HAP-1 (cell line): ENCODE measurements at regions not wholly inside any gene's neighbourhood (a gene's known extent, or its start where the extent isn't known, plus 50 kb on each side); places are given as distances from the start of the nearest gene placed in this dataset.
"Not testable (repeated sequence)": the region's sequence is repeated elsewhere in the genome, so short reads cannot be mapped to it uniquely, and the experiment has no call there.

Experiments used
- DNase-seq, 2 experiments: peaks; one replicate each; pipeline ENCODE4 v3.0.0-alpha.2; 2016 to 2020; ENCODE audit warnings: low spot score in 2 of 2
- H3K27me3 ChIP-seq: fragments of 250-450 bp; sonication (Bioruptor Pico); 2 replicates; pipeline ENCODE4 v1.5.1; 2020; ENCODE audit warnings: low read depth, mild to moderate bottlenecking, moderate library complexity
- H3K36me3 ChIP-seq: fragments of 250-450 bp; sonication (Bioruptor Pico); replicated peaks from 2 replicates; pipeline ENCODE4 v1.5.1; 2020; ENCODE audit warnings: mild to moderate bottlenecking
- H3K4me1 ChIP-seq: fragments of 250-450 bp; sonication (Bioruptor Pico); 2 replicates; pipeline ENCODE4 v1.5.1; 2020; ENCODE audit warnings: mild to moderate bottlenecking
- H3K4me3 ChIP-seq: fragments of 250-450 bp; sonication (Bioruptor Pico); 2 replicates; pipeline ENCODE4 v1.5.1; 2020; ENCODE audit warnings: mild to moderate bottlenecking, moderate library complexity
- H3K9me3 ChIP-seq: fragments of 250-450 bp; sonication (Bioruptor Pico); 2 replicates; pipeline ENCODE4 v1.5.1; 2020; ENCODE audit warnings: mild to moderate bottlenecking, moderate library complexity
- in situ Hi-C: fragments of 300-500 bp; cut with MboI; formaldehyde crosslinking; loops from 3 replicates; pipeline ENCODE4 v1.14.3; 2020; ENCODE audit warnings: low sequenced_read_pairs, inconsistent platforms, mixed read lengths

- no peaks in the 10 kb centered on the region for H3K36me3 ChIP-seq
- DNase-seq, result no peak
- H3K4me3 ChIP-seq, result no peak overlapping the region
- no peaks in the 10 kb centered on the region for H3K27me3 ChIP-seq
- no peaks in the 10 kb centered on the region for H3K4me1 ChIP-seq
- H3K9me3 ChIP-seq, result 0 out of 2 replicates have a peak, but pooled peaks cover 3% of the 10 kb centered on the region
- in situ Hi-C loops, result no loop called here
These were observed 198.2 kb upstream of the NDUFV2 start for GRCh38 chr18:8904316-8904715.

DNA sequence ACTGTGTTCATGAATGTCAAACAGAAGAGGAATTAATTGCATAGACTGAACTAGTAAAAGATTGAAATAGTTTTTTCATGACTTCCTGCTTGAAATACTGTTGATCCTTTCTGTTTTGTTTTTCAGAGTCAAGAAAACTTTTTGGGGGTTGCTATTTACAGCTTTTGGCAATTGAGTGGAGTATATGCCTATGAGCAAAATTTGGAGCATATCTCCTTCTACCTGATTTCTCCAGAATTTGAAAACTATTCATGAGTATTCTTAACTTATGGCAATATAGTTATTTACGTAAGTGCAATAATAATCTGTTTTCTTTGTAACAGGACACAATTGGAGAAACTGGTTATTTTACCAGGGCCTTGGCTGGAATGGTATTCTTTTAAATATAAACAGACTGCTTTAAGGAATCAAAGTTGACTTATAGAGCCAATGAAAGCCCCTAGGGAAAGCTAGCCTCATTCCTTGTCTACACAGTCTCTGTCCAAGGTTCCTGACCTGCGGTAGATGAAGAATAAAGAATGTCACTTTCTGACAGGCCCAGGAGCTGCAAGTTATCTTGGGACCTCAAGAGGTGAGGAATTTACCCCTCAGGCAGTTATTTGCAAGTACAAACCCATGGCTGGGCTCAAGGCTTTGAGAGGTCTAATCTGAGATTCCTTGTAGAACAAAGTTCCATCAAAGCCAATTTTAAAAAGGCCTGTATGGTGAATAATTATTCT lies 193.5 kb upstream of the NDUFV2 start:
- Histone ChIP-seq H3K36me3 (no peaks in the 10 kb centered on the region), H3K9me3 (no peaks in the 10 kb centered on the region), H3K4me1 (no peaks in the 10 kb centered on the region), H3K4me3 (no peak overlapping the region), H3K27me3 (no peaks in the 10 kb centered on the region)
- DNase-seq, result no peak
- in situ Hi-C loops, result no loop called here

GRCh38 chr18:8910186-8910822 lies 192.2 kb upstream of the NDUFV2 start:
- in situ Hi-C loops, result no loop called here
- Histone ChIP-seq H3K27me3 (no peaks in the 10 kb centered on the region), H3K9me3 (no peaks in the 10 kb centered on the region), H3K36me3 (no peaks in the 10 kb centered on the region), H3K4me1 (no peaks in the 10 kb centered on the region), H3K4me3 (no peak overlapping the region)
- no peak for DNase-seq

DNA sequence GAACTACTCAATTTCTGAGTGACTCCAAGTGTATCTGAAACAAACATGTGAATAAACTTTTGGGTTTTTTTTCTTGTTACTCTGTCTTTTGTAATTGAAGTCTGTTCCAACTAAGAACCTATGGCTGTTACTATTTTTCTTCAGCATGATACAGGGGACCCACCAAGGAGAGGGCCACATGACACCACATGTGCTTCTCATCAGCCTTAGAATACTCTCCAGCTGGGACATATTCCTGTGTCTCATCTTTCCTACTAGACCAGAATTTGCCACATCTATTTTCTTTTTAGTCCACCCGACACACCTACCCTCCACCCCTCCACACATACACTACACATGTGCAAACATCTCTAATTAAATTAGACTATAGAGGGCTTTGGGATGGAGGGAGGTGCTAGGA lies 191.7 kb upstream of the NDUFV2 start:
- in situ Hi-C loops, result no loop called here
- no peak for DNase-seq
- H3K9me3 ChIP-seq, result no peaks in the 10 kb centered on the region
- H3K4me1 ChIP-seq, result no peaks in the 10 kb centered on the region
- H3K36me3 ChIP-seq, result no peaks in the 10 kb centered on the region
- H3K27me3 ChIP-seq, result no peaks in the 10 kb centered on the region
- H3K4me3 ChIP-seq, result no peak overlapping the region

GRCh38 chr18:8911408-8912340 lies 190.8 kb upstream of the NDUFV2 start:
- Histone ChIP-seq H3K36me3 (no peaks in the 10 kb centered on the region), H3K27me3 (no peaks in the 10 kb centered on the region), H3K9me3 (no peaks in the 10 kb centered on the region), H3K4me3 (no peak overlapping the region), H3K4me1 (no peaks in the 10 kb centered on the region)
- no peak for DNase-seq
- in situ Hi-C loops, result no loop called here

- H3K4me3 ChIP-seq, result no peak overlapping the region
- in situ Hi-C loops, result no loop called here
- no peak for DNase-seq
- H3K27me3 ChIP-seq, result no peaks in the 10 kb centered on the region
- no peaks in the 10 kb centered on the region for H3K9me3 ChIP-seq
- no peaks in the 10 kb centered on the region for H3K36me3 ChIP-seq
- no peaks in the 10 kb centered on the region for H3K4me1 ChIP-seq
These were observed 189.9 kb upstream of the NDUFV2 start for GRCh38 chr18:8912348-8913326.

- DNase-seq, H3K9me3 ChIP-seq, H3K27me3 ChIP-seq, in situ Hi-C loops, H3K4me3 ChIP-seq, H3K4me1 ChIP-seq, H3K36me3 ChIP-seq: not testable (repeated sequence)
These were observed 188.7 kb upstream of the NDUFV2 start for GRCh38 chr18:8913606-8914403.

- H3K36me3 ChIP-seq, H3K9me3 ChIP-seq, in situ Hi-C loops, H3K27me3 ChIP-seq, H3K4me1 ChIP-seq, H3K4me3 ChIP-seq, DNase-seq: not testable (repeated sequence)
These were observed 187.9 kb upstream of the NDUFV2 start for GRCh38 chr18:8914404-8915264.

DNA sequence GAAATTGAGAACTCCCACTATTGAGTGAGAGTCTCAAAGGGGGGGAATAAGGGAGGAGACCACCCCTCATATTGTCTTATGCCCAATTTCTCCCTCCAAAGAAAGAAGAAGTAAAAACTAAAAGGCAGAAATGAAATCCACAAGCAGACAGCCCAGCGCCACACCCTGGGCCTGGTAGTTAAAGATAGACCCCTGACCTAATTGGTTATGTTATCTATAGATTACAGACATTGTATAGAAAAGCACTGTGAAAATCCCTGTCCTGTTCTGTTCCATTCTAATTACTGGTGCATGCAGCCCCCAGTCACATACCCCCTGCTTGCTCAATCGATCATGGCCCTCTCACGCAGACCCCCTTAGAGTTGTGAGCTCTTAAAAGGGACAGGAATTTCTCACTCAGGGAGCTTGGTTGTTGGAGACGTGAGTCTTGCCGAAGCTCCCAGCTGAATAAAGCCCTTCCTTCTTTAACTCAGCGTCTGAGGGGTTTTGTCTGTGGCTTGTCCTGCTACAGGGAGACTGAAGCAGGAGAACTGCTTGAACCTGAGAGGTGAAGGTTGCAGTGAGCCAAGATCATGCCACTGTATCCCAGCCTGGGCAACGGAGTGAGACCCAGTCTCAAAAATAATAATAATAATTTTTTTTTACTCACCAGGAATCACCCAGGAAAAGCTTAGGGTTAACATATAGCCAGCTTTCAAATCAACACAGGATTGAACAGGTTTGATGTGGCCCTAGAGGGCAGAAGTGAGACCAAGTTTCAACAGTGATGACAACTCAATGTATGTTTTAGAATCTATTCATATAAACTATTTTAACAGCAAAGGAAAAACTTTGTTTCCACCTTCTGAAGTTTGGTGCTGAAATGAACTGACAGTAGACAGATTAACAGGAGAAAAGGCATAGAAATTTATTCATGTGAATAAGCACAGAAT lies 181.4 kb upstream of the NDUFV2 start:
- DNase-seq, H3K4me3 ChIP-seq, in situ Hi-C loops, H3K4me1 ChIP-seq, H3K27me3 ChIP-seq, H3K36me3 ChIP-seq, H3K9me3 ChIP-seq: not testable (repeated sequence)

- no peak for DNase-seq
- Histone ChIP-seq H3K27me3 (no peaks in the 10 kb centered on the region), H3K9me3 (peaks cover 6% of the 10 kb centered on the region), H3K36me3 (no peaks in the 10 kb centered on the region), H3K4me1 (no peaks in the 10 kb centered on the region), H3K4me3 (no peak overlapping the region)
- in situ Hi-C loops, result no loop called here
These were observed 176.0 kb upstream of the NDUFV2 start for GRCh38 chr18:8926464-8926863.

- Histone ChIP-seq H3K4me3 (no peak overlapping the region), H3K36me3 (no peaks in the 10 kb centered on the region), H3K9me3 (peaks cover 8% of the 10 kb centered on the region), H3K27me3 (no peaks in the 10 kb centered on the region), H3K4me1 (no peaks in the 10 kb centered on the region)
- in situ Hi-C loops, result no loop called here
- DNase-seq, result no peak
These were observed 174.5 kb upstream of the NDUFV2 start for GRCh38 chr18:8928044-8928443.
